ENCODE measurements at regions not wholly inside any gene's neighbourhood (a gene's known extent, or its start where the extent isn't known, plus 50 kb on each side); places are given as distances from the start of the nearest gene placed in this dataset.

DNA sequence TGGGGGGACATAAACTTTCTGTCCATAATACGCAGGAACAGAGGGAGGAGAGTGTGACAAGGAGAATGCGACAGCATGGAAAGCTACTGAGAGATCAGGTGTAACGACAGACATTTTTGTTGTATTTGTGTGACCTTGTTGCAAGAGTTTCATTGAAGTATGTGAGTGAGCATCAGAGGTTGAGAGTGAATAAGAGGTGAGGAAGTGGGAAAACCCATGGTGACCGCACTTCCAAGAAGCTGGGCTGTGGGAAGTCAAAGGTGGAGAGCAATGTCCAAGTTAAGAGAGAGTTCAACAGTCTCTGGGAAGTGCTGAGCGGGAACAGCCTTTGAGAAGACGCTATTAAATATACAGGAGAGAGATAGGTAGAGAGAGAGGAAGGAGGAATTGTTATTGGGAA lies 76.4 kb upstream of the PGRMC2 start:
- Mint-ChIP-seq H3K27ac (no peak overlapping the region), H3K27me3 (ENCODE audit: low read depth) (no peaks in the 10 kb centered on the region), H3K4me1 (no peaks in the 10 kb centered on the region), H3K36me3 (peaks cover 8% of the 10 kb centered on the region), H3K4me3 (no peak overlapping the region), H3K9me3 (peaks cover 13% of the 10 kb centered on the region)
- DNase-seq (ENCODE audit: low spot score): no peak
- ATAC-seq: no peak
- ChIA-PET CTCF (no interaction called here), POLR2A (no interaction called here)
- TF ChIP-seq PRDM15 (CRISPR knock-in tag; IDR thresholded peaks at IDR 0.05) (no peak), STAT6 (CRISPR knock-in tag; conservative IDR thresholded peaks at IDR 0.05; ENCODE audit: low read depth) (no peak), RORB (CRISPR knock-in tag; IDR thresholded peaks at IDR 0.05) (no peak), CTCF (IDR thresholded peaks at IDR 0.05) (no peak)
- TF ChIP-seq, protein P1, sequence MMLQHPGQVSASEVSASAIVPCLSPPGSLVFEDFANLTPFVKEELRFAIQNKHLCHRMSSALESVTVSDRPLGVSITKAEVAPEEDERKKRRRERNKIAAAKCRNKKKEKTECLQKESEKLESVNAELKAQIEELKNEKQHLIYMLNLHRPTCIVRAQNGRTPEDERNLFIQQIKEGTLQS (CRISPR knock-in tag; conservative IDR thresholded peaks at IDR 0.05): no peak

DNA sequence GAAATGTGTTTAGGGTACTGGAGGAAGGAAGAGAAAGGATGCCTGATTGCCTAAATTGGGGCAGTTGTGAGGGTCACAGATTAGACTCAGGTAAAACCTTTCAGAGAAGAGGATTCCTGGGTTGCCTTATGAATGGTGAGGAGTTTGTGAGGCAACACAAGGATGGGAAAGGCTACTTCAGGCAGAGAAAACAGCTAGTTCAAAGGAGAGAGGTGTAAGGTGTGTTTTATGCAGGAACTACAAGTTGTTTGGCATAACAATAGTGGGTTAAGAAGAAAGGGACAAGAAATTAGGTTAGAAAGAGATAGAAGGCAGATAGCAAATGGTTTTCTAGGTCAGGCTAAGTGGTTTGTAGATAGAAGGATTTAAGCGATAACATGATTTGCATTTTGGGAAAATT lies 75.1 kb upstream of the PGRMC2 start:
- Mint-ChIP-seq H3K9me3 (peaks cover 5% of the 10 kb centered on the region), H3K4me3 (no peak overlapping the region), H3K27ac (no peak overlapping the region), H3K27me3 (ENCODE audit: low read depth) (no peaks in the 10 kb centered on the region), H3K36me3 (peaks cover under 1% of the 10 kb centered on the region), H3K4me1 (no peaks in the 10 kb centered on the region)
- DNase-seq (ENCODE audit: low spot score): no peak
- ChIA-PET POLR2A (no interaction called here), CTCF (interaction anchor here (0.6 kb wide), 1 partner anchor 20 kb away, joined by 3 read pairs; no protein-coding TSS in a partner anchor)
- ATAC-seq: peak; percentile 74
- TF ChIP-seq ZNF138 (CRISPR knock-in tag; conservative IDR thresholded peaks at IDR 0.05) (no peak), FOXP4 (CRISPR knock-in tag; IDR thresholded peaks at IDR 0.05) (no peak), HMGA2 (CRISPR knock-in tag; IDR thresholded peaks at IDR 0.05) (no peak), NR2C2 (CRISPR knock-in tag; IDR thresholded peaks at IDR 0.05) (no peak), ETV6 (CRISPR knock-in tag; IDR thresholded peaks at IDR 0.05) (no peak), TEAD4 (CRISPR knock-in tag; IDR thresholded peaks at IDR 0.05) (no peak), FOXP1 (CRISPR knock-in tag; IDR thresholded peaks at IDR 0.05; ENCODE audit: borderline replicate concordance) (no peak), ZNF263 (CRISPR knock-in tag; IDR thresholded peaks at IDR 0.05; ENCODE audit: low read depth) (no peak), CREM (CRISPR knock-in tag; IDR thresholded peaks at IDR 0.05) (no peak)
- TF ChIP-seq, protein P2, sequence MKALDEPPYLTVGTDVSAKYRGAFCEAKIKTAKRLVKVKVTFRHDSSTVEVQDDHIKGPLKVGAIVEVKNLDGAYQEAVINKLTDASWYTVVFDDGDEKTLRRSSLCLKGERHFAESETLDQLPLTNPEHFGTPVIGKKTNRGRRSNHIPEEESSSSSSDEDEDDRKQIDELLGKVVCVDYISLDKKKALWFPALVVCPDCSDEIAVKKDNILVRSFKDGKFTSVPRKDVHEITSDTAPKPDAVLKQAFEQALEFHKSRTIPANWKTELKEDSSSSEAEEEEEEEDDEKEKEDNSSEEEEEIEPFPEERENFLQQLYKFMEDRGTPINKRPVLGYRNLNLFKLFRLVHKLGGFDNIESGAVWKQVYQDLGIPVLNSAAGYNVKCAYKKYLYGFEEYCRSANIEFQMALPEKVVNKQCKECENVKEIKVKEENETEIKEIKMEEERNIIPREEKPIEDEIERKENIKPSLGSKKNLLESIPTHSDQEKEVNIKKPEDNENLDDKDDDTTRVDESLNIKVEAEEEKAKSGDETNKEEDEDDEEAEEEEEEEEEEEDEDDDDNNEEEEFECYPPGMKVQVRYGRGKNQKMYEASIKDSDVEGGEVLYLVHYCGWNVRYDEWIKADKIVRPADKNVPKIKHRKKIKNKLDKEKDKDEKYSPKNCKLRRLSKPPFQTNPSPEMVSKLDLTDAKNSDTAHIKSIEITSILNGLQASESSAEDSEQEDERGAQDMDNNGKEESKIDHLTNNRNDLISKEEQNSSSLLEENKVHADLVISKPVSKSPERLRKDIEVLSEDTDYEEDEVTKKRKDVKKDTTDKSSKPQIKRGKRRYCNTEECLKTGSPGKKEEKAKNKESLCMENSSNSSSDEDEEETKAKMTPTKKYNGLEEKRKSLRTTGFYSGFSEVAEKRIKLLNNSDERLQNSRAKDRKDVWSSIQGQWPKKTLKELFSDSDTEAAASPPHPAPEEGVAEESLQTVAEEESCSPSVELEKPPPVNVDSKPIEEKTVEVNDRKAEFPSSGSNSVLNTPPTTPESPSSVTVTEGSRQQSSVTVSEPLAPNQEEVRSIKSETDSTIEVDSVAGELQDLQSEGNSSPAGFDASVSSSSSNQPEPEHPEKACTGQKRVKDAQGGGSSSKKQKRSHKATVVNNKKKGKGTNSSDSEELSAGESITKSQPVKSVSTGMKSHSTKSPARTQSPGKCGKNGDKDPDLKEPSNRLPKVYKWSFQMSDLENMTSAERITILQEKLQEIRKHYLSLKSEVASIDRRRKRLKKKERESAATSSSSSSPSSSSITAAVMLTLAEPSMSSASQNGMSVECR (CRISPR knock-in tag; IDR thresholded peaks at IDR 0.05; ENCODE audit: borderline replicate concordance): no peak
- TF ChIP-seq, protein P3, sequence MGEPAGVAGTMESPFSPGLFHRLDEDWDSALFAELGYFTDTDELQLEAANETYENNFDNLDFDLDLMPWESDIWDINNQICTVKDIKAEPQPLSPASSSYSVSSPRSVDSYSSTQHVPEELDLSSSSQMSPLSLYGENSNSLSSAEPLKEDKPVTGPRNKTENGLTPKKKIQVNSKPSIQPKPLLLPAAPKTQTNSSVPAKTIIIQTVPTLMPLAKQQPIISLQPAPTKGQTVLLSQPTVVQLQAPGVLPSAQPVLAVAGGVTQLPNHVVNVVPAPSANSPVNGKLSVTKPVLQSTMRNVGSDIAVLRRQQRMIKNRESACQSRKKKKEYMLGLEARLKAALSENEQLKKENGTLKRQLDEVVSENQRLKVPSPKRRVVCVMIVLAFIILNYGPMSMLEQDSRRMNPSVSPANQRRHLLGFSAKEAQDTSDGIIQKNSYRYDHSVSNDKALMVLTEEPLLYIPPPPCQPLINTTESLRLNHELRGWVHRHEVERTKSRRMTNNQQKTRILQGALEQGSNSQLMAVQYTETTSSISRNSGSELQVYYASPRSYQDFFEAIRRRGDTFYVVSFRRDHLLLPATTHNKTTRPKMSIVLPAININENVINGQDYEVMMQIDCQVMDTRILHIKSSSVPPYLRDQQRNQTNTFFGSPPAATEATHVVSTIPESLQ (CRISPR knock-in tag; IDR thresholded peaks at IDR 0.05): no peak
- TF ChIP-seq, protein P4, sequence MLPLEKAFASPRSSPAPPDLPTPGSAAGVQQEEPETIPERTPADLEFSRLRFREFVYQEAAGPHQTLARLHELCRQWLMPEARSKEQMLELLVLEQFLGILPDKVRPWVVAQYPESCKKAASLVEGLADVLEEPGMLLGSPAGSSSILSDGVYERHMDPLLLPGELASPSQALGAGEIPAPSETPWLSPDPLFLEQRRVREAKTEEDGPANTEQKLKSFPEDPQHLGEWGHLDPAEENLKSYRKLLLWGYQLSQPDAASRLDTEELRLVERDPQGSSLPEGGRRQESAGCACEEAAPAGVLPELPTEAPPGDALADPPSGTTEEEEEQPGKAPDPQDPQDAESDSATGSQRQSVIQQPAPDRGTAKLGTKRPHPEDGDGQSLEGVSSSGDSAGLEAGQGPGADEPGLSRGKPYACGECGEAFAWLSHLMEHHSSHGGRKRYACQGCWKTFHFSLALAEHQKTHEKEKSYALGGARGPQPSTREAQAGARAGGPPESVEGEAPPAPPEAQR (CRISPR knock-in tag; IDR thresholded peaks at IDR 0.05): no peak
